Neural cell (in vitro differentiated cells): ENCODE measurements at regions not wholly inside any gene's neighbourhood (a gene's known extent, or its start where the extent isn't known, plus 50 kb on each side); places are given as distances from the start of the nearest gene placed in this dataset.

Source experiments
- H2AFZ ChIP-seq: fragments of 200-600, 300-800 bp; sonication (generic), shearing (Covaris generic); 2 replicates; pipeline ENCODE4 v1.6.0; 2014; ENCODE audit warnings: low read depth, mild to moderate bottlenecking, antibody characterized with exemption, low read length, moderate library complexity
- H3F3A ChIP-seq: fragments of 200-600 bp; shearing (Covaris generic); 2 replicates; pipeline ENCODE4 v1.6.1; 2016; ENCODE audit warnings: mild to moderate bottlenecking, moderate library complexity, mixed read lengths, antibody characterized with exemption, low read length; ENCODE audit not compliant: insufficient read depth, poor library complexity, severe bottlenecking
- H3K27ac ChIP-seq: fragments of 200-600, 300-800 bp; sonication (generic), shearing (Covaris generic); 2 replicates; pipeline ENCODE4 v1.5.1; 2014; ENCODE audit warnings: mild to moderate bottlenecking, low read length, moderate library complexity
- H3K27me3 ChIP-seq: fragments of 300-800, 200-600 bp; sonication (generic), shearing (Covaris generic); 2 replicates; pipeline ENCODE4 v1.6.0; 2014; ENCODE audit warnings: mild to moderate bottlenecking, low read depth, low read length, moderate library complexity; ENCODE audit not compliant: insufficient read depth
- H3K36me3 ChIP-seq: fragments of 300-800, 200-600 bp; sonication (generic), shearing (Covaris generic); 2 replicates; pipeline ENCODE4 v1.5.1; 2014; ENCODE audit warnings: mild to moderate bottlenecking, antibody characterized with exemption, low read length, moderate library complexity; ENCODE audit not compliant: insufficient read depth
- H3K4me2 ChIP-seq: fragments of 300-800, 200-600 bp; sonication (generic), shearing (Covaris generic); 2 replicates; pipeline ENCODE4 v1.6.0; 2014; ENCODE audit warnings: mild to moderate bottlenecking, low read length
- H3K4me3 ChIP-seq: fragments of 300-800, 200-600 bp; sonication (generic), shearing (Covaris generic); 2 replicates; pipeline ENCODE4 v1.5.1; 2014; ENCODE audit warnings: mild to moderate bottlenecking, low read length, moderate library complexity
- H3K79me2 ChIP-seq: fragments of 200-600 bp; shearing (Covaris generic); replicated peaks from 2 replicates; pipeline ENCODE4 v1.6.0; 2014; ENCODE audit warnings: mild to moderate bottlenecking, low read length, moderate library complexity; ENCODE audit not compliant: insufficient read depth
- H3K9ac ChIP-seq: fragments of 300-800, 200-600 bp; sonication (generic), shearing (Covaris generic); 2 replicates; pipeline ENCODE4 v1.6.1; 2016; ENCODE audit warnings: mild to moderate bottlenecking, low read length, mixed read lengths
- H3K9me2 ChIP-seq: fragments of 200-600 bp; shearing (Covaris generic); 2 replicates; pipeline ENCODE4 v1.6.1; 2016; ENCODE audit warnings: mild to moderate bottlenecking, low read length, mixed read lengths; ENCODE audit not compliant: insufficient read depth
- H3K9me3 ChIP-seq: fragments of 200-600, 300-800 bp; sonication (generic), shearing (Covaris generic); 2 replicates; pipeline ENCODE4 v1.6.1; 2016; ENCODE audit warnings: mild to moderate bottlenecking, mixed run types, low read length, moderate library complexity, mixed read lengths
- H4K20me1 ChIP-seq: fragments of 200-600 bp; shearing (Covaris generic); 2 replicates; pipeline ENCODE4 v1.6.1; 2016; ENCODE audit warnings: mild to moderate bottlenecking, mixed run types; ENCODE audit not compliant: insufficient read depth
- EP300 ChIP-seq: fragments of 450-650 bp; conservative IDR thresholded peaks from 2 replicates; pipeline ENCODE4 v1.6.1; 2014; ENCODE audit warnings: antibody characterized with exemption, mild to moderate bottlenecking, moderate library complexity; ENCODE audit not compliant: poor library complexity, severe bottlenecking
- EZH2 ChIP-seq: fragments of 200-600, 300-800 bp; shearing (Covaris generic), sonication (generic); IDR thresholded peaks from 2 replicates; pipeline ENCODE4 v1.6.1; 2014; ENCODE audit warnings: antibody characterized with exemption, low read length, borderline replicate concordance, mild to moderate bottlenecking; ENCODE audit not compliant: insufficient read depth, poor library complexity, severe bottlenecking
- MXI1 ChIP-seq: fragments of 450-650 bp; conservative IDR thresholded peaks from 2 replicates; pipeline ENCODE4 v1.6.1; 2014; ENCODE audit warnings: antibody characterized with exemption, mild to moderate bottlenecking; ENCODE audit not compliant: poor library complexity, severe bottlenecking
- POLR2AphosphoS5 ChIP-seq: IDR thresholded peaks from 2 replicates; pipeline ENCODE4 v1.6.1; 2012
- RAD21 ChIP-seq: fragments of 450-650 bp; conservative IDR thresholded peaks from 2 replicates; pipeline ENCODE4 v1.6.1; 2014; ENCODE audit warnings: antibody characterized with exemption, mild to moderate bottlenecking, moderate library complexity
- SMC3 ChIP-seq: fragments of 450-650 bp; conservative IDR thresholded peaks from 2 replicates; pipeline ENCODE4 v1.6.1; 2014; ENCODE audit warnings: antibody characterized with exemption, mild to moderate bottlenecking, moderate library complexity; ENCODE audit not compliant: poor library complexity
- TAF1 ChIP-seq: IDR thresholded peaks from 2 replicates; pipeline ENCODE4 v1.6.1; 2012; ENCODE audit warnings: low read depth
- TF ChIP-seq, protein P1 (sequence below): IDR thresholded peaks from 2 replicates; pipeline ENCODE4 v1.6.1; 2012; ENCODE audit warnings: borderline replicate concordance
- TF ChIP-seq, protein P2 (sequence below): fragments of 450-650 bp; IDR thresholded peaks from 2 replicates; pipeline ENCODE4 v1.5.1; 2014; ENCODE audit warnings: antibody characterized with exemption, mild to moderate bottlenecking, moderate library complexity; ENCODE audit not compliant: poor library complexity, severe bottlenecking

DNA sequence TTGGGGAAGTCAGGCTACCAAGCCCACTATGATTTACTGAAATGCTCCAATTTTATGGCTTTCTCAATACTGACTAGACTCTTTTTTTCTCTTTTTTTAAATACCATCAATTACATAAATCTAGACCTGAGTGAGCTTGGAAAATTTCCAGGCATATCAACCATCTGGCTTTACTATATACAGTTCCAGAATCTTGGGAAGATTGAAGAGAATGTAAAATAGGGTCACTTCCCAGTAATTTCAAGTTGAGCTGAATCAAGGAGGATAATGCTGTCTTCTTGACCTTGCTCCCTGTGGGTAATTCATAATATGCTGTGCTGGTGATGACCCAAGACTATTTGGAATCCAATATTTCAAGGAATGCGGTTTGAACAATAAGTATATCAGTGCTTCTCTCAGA, 108.1 kb downstream of the MAP3K21 start:
- TF ChIP-seq TAF1 (no peak), MXI1 (no peak), RAD21 (no peak), SMC3 (no peak), EP300 (no peak), POLR2AphosphoS5 (no peak), EZH2 (no peak)
- TF ChIP-seq, protein P1, sequence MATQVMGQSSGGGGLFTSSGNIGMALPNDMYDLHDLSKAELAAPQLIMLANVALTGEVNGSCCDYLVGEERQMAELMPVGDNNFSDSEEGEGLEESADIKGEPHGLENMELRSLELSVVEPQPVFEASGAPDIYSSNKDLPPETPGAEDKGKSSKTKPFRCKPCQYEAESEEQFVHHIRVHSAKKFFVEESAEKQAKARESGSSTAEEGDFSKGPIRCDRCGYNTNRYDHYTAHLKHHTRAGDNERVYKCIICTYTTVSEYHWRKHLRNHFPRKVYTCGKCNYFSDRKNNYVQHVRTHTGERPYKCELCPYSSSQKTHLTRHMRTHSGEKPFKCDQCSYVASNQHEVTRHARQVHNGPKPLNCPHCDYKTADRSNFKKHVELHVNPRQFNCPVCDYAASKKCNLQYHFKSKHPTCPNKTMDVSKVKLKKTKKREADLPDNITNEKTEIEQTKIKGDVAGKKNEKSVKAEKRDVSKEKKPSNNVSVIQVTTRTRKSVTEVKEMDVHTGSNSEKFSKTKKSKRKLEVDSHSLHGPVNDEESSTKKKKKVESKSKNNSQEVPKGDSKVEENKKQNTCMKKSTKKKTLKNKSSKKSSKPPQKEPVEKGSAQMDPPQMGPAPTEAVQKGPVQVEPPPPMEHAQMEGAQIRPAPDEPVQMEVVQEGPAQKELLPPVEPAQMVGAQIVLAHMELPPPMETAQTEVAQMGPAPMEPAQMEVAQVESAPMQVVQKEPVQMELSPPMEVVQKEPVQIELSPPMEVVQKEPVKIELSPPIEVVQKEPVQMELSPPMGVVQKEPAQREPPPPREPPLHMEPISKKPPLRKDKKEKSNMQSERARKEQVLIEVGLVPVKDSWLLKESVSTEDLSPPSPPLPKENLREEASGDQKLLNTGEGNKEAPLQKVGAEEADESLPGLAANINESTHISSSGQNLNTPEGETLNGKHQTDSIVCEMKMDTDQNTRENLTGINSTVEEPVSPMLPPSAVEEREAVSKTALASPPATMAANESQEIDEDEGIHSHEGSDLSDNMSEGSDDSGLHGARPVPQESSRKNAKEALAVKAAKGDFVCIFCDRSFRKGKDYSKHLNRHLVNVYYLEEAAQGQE = no peak
- TF ChIP-seq, protein P2, sequence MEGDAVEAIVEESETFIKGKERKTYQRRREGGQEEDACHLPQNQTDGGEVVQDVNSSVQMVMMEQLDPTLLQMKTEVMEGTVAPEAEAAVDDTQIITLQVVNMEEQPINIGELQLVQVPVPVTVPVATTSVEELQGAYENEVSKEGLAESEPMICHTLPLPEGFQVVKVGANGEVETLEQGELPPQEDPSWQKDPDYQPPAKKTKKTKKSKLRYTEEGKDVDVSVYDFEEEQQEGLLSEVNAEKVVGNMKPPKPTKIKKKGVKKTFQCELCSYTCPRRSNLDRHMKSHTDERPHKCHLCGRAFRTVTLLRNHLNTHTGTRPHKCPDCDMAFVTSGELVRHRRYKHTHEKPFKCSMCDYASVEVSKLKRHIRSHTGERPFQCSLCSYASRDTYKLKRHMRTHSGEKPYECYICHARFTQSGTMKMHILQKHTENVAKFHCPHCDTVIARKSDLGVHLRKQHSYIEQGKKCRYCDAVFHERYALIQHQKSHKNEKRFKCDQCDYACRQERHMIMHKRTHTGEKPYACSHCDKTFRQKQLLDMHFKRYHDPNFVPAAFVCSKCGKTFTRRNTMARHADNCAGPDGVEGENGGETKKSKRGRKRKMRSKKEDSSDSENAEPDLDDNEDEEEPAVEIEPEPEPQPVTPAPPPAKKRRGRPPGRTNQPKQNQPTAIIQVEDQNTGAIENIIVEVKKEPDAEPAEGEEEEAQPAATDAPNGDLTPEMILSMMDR = no peak
- Histone ChIP-seq H3K9me2 (no peaks in the 10 kb centered on the region), H3K9me3 (no peaks in the 10 kb centered on the region), H3K36me3 (no peaks in the 10 kb centered on the region), H3K4me3 (no peak overlapping the region), H2AFZ (no peak overlapping the region), H3K27me3 (no peaks in the 10 kb centered on the region), H3K27ac (no peak overlapping the region), H3F3A (no peaks in the 10 kb centered on the region), H4K20me1 (no peaks in the 10 kb centered on the region), H3K4me2 (no peak overlapping the region), H3K9ac (no peak overlapping the region), H3K79me2 (no peaks in the 10 kb centered on the region)

DNA sequence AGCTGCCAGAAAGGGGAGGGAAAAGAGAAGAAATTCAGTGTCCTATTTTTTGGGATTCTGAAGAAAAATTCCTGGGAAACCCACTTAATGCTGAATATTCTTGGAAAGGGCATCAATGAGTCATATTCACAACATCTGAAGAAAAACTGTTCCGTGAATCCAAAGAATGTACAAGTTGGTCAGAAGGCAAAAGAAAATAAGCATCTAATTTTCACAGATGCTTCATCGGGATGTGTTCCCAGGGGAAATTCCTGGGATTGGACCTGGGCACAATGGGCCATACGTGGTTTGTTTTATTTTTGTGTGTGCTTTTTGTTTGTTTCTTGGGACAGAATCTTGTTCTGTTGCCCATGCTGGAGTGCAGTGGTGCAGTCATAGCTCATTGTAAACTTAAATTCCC, 112.2 kb downstream of the MAP3K21 start:
- Histone ChIP-seq H3F3A (no peaks in the 10 kb centered on the region), H3K9me3 (no peaks in the 10 kb centered on the region), H3K79me2 (no peaks in the 10 kb centered on the region), H2AFZ (no peak overlapping the region), H4K20me1 (no peaks in the 10 kb centered on the region), H3K9me2 (no peaks in the 10 kb centered on the region), H3K9ac (no peak overlapping the region), H3K4me3 (no peak overlapping the region), H3K27me3 (no peaks in the 10 kb centered on the region), H3K36me3 (no peaks in the 10 kb centered on the region), H3K4me2 (no peak overlapping the region), H3K27ac (no peak overlapping the region)
- TF ChIP-seq EP300 = no peak

DNA sequence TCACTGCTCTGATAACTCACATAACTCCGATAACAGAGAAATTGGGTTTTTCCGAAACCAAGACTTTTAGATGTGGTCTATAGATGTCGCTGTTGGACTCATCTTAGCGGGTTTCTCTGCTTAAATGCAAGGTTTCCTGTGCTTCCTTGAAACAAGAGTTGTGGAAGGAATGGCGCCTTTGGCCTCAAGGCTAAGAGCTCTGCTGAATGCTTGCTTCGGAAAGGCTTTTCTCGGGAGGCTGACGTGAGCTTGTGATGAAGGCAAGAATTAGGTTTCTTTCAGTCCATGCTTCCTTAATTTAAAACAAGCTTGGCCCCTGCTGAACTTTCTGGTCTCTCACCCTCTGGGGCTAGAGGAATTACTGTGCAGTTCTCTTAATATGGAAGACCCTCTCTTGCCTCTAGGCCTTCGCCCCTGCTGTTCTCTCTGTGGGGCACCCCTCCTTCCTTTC, 113.5 kb downstream of the MAP3K21 start:
- H3K9ac ChIP-seq = no peak overlapping the region
- no peak overlapping the region for H3K4me3 ChIP-seq
- no peaks in the 10 kb centered on the region for H3K79me2 ChIP-seq
- H3K27me3 ChIP-seq = no peaks in the 10 kb centered on the region
- no peaks in the 10 kb centered on the region for H4K20me1 ChIP-seq
- H3K9me2 ChIP-seq = no peaks in the 10 kb centered on the region
- H3K27ac ChIP-seq = no peak overlapping the region
- no peak overlapping the region for H3K4me2 ChIP-seq
- TF ChIP-seq POLR2AphosphoS5 (no peak), RAD21 (peak; percentile 93), SMC3 (peak; percentile 91), TAF1 (no peak)
- TF ChIP-seq, protein P2 = peak; percentile 91
- H3F3A ChIP-seq = no peaks in the 10 kb centered on the region
- no peaks in the 10 kb centered on the region for H3K36me3 ChIP-seq
- H3K9me3 ChIP-seq = no peaks in the 10 kb centered on the region
- H2AFZ ChIP-seq = peak overlapping the region; percentile 16
